ENCODE measurements at regions not wholly inside any gene's neighbourhood (a gene's known extent, or its start where the extent isn't known, plus 50 kb on each side); places are given as distances from the start of the nearest gene placed in this dataset.

DNA sequence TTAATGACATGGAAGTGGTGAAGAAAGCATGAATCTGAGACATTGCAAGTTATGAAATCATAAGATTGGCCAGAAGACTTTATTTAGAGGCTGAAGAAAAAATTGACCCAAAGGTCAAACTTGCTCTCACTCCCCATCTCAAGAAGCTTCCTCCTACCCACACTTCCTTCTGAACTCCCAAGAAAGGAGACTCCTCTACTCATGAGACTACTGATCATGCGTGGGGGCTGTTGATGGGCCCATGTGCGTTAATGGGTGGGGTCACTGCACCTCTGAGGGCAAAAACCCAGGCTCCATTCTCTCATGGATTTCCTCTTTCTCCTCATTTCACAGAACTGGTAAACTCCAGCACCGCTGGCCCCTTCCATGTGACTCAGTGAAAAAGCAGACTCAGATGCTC is 470.6 kb upstream of the ARID1B start:
- no peaks in the 10 kb centered on the region for H3K27me3 Mint-ChIP-seq (ENCODE audit: low read depth)
- H3K4me1 Mint-ChIP-seq: no peaks in the 10 kb centered on the region
- TF ChIP-seq, protein P1, sequence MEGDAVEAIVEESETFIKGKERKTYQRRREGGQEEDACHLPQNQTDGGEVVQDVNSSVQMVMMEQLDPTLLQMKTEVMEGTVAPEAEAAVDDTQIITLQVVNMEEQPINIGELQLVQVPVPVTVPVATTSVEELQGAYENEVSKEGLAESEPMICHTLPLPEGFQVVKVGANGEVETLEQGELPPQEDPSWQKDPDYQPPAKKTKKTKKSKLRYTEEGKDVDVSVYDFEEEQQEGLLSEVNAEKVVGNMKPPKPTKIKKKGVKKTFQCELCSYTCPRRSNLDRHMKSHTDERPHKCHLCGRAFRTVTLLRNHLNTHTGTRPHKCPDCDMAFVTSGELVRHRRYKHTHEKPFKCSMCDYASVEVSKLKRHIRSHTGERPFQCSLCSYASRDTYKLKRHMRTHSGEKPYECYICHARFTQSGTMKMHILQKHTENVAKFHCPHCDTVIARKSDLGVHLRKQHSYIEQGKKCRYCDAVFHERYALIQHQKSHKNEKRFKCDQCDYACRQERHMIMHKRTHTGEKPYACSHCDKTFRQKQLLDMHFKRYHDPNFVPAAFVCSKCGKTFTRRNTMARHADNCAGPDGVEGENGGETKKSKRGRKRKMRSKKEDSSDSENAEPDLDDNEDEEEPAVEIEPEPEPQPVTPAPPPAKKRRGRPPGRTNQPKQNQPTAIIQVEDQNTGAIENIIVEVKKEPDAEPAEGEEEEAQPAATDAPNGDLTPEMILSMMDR (conservative IDR thresholded peaks at IDR 0.05): no peak
- peaks cover 6% of the 10 kb centered on the region for H3K9me3 Mint-ChIP-seq
- H3K27ac Mint-ChIP-seq (ENCODE audit: unreplicated experiment): peak overlapping the region; percentile 32
- no peak overlapping the region for H3K4me3 Mint-ChIP-seq
- no peak for DNase-seq (ENCODE audit: low read depth, low spot score)
- H3K36me3 Mint-ChIP-seq (ENCODE audit: low read depth): no peaks in the 10 kb centered on the region

DNA sequence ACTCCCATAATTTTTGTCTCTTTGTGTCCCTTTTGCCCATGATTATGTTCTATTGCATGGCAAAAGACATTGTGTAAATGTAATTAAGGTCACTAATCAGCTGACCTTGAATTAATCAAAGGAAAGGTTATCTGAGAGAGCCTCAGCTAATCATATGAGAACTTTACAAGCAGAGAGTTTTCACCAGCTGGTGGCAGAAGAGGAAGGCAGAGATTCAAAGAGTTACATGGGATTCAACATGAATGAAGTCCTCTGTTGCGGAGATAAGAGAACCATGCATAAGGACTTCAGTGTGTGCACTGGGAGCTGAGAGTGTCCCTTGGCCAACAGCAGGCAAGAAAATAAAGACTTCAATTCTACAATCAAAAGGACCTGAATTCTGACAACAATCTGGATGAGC is 494.1 kb upstream of the ARID1B start:
- peaks cover 57% of the 10 kb centered on the region for H3K4me1 Mint-ChIP-seq
- TF ChIP-seq, protein P1 (conservative IDR thresholded peaks at IDR 0.05): no peak
- no peak for DNase-seq (ENCODE audit: low read depth, low spot score)

DNA sequence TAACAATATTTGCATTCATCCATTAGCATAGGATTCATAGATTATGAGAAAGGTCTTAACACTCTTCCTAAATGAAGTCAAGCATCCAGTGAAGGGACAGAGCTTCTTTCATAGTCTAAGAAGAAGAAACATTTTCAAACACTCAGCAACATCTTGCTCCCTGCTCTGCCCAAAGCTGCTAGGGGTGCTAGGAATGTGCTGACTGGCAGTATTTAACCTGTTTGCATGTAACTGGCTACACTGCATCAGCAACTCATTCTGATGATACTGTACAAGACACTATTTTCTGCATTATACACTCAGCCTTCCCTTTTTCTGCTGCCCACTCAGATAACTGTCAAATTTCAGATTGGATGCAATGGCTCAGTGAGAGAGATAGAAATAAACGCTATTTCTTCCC is 495.1 kb upstream of the ARID1B start:
- H3K27ac Mint-ChIP-seq (ENCODE audit: unreplicated experiment): no peak overlapping the region
- peaks cover 12% of the 10 kb centered on the region for H3K9me3 Mint-ChIP-seq
- peak overlapping the region; percentile 0 for H3K4me3 Mint-ChIP-seq
- peaks cover 59% of the 10 kb centered on the region for H3K4me1 Mint-ChIP-seq
- H3K36me3 Mint-ChIP-seq (ENCODE audit: low read depth): peaks cover 9% of the 10 kb centered on the region
- DNase-seq (ENCODE audit: low read depth, low spot score): no peak
- TF ChIP-seq, protein P1 (conservative IDR thresholded peaks at IDR 0.05): no peak
- H3K27me3 Mint-ChIP-seq (ENCODE audit: low read depth): no peaks in the 10 kb centered on the region

More for the DNA sequence above, 494.1 kb upstream of the ARID1B start:
- no peaks in the 10 kb centered on the region for H3K27me3 Mint-ChIP-seq (ENCODE audit: low read depth)
- peaks cover 5% of the 10 kb centered on the region for H3K9me3 Mint-ChIP-seq
- peaks cover under 1% of the 10 kb centered on the region for H3K36me3 Mint-ChIP-seq (ENCODE audit: low read depth)
- peak overlapping the region; percentile 4 for H3K4me3 Mint-ChIP-seq
- H3K27ac Mint-ChIP-seq (ENCODE audit: unreplicated experiment): peak overlapping the region; percentile 1

- DNase-seq (ENCODE audit: low read depth, low spot score): no peak
- Mint-ChIP-seq H3K27ac (ENCODE audit: unreplicated experiment) (no peak overlapping the region), H3K9me3 (peaks cover 14% of the 10 kb centered on the region), H3K27me3 (ENCODE audit: low read depth) (no peaks in the 10 kb centered on the region), H3K4me1 (peaks cover 59% of the 10 kb centered on the region), H3K36me3 (ENCODE audit: low read depth) (peaks cover 11% of the 10 kb centered on the region), H3K4me3 (no peak overlapping the region)
- TF ChIP-seq, protein P1 (conservative IDR thresholded peaks at IDR 0.05): no peak
Observed at GRCh38 chr6:156281266-156281665, 495.9 kb upstream of the ARID1B start.

- Mint-ChIP-seq H3K36me3 (ENCODE audit: low read depth) (peaks cover 11% of the 10 kb centered on the region), H3K27me3 (ENCODE audit: low read depth) (no peaks in the 10 kb centered on the region), H3K9me3 (peaks cover 14% of the 10 kb centered on the region), H3K27ac (ENCODE audit: unreplicated experiment) (no peak overlapping the region), H3K4me1 (peaks cover 59% of the 10 kb centered on the region), H3K4me3 (no peak overlapping the region)
- DNase-seq (ENCODE audit: low read depth, low spot score): no peak
- TF ChIP-seq, protein P1 (conservative IDR thresholded peaks at IDR 0.05): no peak
Observed at GRCh38 chr6:156280065-156280464, 497.1 kb upstream of the ARID1B start.
